Activated CD8-positive, alpha-beta memory T cell treated with anti-CD3 and anti-CD28 coated beads, Interleukin-2, amount 50 U/mL, for 1 hour (primary cell): ENCODE measurements at regions not wholly inside any gene's neighbourhood (a gene's known extent, or its start where the extent isn't known, plus 50 kb on each side); places are given as distances from the start of the nearest gene placed in this dataset.

ENCODE experiments used
- DNase-seq: peaks from one replicate; pipeline ENCODE4 v3.0.0-alpha.2; 2020; ENCODE audit errors: extremely low read depth

DNA sequence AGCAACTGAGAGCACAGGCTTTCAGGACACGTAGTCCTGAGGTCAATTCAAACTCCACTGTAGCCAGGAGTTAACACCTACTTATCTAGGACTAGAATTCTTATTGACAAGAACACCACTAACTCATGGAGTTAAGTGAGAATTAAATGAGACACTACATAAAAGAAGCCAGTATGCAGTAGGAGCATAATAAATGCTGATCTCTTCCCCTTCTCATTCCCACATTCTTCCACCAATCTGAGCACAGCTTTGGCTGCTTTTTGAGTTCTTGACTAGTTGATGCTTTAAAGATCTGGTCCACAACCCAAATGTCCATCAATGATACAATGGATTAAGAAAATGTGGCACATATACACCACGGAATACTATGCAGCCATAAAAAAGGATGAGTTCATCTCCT is 55.2 kb downstream of the TTC32 start:
- DNase-seq = no peak

DNA sequence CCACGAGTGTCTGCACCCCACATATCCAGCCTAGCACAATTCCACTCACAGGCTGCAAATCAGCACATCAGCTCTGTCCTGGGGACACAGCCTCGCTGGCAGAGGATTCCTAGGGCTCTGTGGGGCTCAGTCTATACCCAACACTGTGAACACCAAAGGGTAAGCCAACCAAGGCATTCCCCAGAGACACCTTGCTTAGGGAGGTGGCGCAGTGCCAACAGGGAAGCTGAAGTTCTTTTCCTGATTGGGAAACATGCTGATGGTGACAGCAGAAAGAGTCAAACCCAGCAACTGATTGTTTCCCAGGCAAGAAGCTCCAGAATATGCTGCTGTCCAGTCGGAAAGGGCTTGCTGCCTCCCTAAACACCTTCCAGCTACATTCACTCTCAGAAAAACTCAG is 55.8 kb downstream of the TTC32 start:
- no peak for DNase-seq

DNA sequence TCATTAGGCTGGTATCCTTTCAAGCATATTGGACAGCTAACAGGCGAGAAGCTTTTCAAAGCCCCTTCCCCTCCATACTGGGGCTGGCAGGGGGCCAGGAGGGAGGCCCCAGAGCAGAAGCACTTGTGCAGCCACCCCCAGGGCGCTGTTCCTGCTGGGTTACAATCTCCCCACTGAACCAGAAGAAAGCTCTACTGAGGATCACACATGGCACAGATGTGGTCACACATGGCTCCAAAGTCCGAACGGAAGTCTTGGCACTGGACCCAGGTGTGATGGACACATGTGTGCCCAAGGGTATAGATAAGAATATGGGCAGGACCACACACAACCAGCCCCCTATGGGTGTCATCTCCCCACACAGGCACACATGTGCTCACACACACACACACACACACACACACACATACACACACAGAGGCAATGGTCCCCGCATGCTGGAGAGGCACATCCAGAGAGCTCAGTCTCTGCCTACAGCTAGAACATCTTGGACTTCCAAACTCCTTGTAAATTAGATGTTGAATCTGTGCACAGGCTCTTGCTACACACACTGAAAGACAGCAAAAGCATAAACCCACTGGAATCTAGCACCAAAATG is 56.4 kb downstream of the TTC32 start:
- DNase-seq = no peak

DNA sequence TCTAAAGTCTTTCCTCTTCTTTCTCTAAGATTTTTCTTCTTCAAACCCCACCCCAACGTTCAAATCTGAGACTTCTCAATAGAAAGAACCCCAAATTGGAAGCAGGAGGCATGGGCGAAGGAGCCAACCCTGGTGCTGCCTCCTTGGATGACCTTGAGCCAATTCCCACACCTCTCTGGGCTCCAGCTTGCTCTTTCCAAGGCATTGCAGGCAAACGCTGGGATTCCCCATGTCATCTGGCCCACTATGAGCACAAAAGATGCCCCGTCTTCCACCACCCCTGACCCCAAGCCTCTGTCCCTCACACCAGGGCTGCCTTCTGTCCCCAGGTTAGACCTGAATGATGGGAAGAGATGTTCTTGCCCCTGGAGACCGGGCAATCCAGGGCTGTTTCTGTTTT is 57.0 kb downstream of the TTC32 start:
- DNase-seq = no peak

DNA sequence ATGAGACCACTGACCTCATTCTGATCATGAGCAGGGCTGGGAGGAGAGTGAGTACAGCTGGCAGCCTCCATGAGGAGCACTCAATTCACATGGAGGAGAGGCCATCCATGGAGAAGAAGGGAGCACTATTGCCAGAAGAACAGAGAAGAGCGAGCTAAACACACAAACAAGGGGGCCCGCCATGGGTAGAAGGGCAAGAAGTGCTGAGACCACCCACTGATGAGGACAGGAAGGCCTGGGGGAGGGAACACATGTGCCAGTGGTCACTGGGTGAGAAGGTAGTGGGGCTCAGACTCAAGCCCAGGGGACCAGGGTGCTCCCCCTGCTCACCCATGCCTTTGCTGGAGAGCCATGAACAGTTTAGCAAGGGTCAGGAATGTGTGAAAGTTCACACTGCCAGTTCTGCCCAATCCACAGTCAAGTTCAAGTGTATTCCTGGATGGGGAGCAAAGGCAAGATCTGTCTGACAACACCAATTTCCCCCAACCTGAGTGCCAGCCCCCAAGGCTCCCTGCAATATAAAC is 57.7 kb downstream of the TTC32 start:
- DNase-seq = no peak

DNA sequence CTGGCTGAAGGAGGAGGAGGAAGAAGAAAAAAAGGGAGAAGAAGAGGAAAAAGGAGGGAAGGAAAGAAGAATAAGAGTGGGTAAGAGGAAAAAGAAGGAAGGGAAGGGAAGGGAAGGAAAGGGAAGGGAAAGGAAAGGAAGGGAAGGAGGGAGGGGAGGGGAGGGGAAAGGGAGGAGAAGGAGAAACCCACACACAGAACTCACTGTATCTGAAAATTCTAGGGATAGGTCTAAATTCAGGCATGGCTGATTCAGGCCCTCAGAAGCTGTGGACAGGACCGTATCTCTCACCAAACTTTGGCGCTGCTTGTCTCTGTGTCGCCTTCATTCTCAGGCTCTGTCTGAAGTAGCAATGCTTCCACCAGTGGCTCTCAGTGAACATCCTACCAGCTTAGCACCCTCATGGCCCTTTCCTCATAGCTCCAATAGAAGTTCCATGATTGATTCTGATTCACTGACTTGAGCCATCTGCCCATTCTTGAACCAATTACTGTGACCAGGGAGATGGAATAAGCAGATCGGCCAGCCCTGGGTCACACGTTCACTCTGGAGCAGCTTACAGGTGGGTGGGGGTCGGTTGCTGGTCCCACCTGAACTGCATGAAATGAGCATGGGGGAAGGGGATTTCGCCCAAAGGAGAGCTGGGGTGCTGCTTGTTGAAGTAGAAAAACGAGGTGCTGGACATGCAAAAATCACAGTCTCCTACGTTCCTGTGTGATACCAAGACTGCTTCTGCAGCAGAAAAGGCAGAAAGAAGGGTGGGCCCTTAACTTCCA is 59.7 kb downstream of the TTC32 start:
- no peak for DNase-seq

DNA sequence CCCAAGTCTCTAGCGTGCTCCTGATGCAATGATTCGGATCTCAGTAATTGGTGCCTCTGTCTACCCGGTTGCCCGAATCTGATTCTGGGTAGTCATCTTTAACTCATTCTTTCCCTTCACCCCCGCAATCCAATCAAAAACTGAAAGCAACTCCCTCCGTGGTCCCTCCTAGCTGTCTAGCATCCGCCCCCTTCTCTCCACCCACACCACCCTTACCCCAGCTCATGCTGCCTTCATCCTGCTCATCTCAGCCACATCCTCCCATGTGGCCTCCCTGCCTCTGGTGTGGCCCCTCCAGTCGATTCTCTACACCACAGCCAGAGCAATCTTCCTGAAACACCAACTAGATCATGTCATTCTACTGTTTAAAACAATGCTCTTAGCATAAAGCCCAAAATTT is 62.3 kb downstream of the TTC32 start:
- DNase-seq = no peak

DNA sequence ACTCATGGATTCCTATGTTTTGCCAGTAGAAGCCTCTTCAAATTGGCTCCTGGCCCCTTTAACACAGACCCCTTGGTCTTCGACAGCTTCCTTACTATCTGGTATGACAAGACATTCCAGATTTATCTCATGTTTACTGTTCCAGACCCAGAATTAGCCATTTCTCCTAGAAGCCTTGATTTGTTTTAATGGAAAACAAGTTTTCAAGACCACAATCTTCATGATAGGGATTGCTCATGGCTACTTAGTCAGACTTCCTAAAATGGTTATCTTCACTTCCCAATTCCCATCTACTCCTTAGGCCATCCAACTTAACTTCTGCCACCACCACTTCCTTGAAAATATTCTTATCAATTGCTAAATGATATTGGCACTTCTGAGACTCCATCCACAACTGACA is 63.2 kb downstream of the TTC32 start:
- DNase-seq = no peak

DNA sequence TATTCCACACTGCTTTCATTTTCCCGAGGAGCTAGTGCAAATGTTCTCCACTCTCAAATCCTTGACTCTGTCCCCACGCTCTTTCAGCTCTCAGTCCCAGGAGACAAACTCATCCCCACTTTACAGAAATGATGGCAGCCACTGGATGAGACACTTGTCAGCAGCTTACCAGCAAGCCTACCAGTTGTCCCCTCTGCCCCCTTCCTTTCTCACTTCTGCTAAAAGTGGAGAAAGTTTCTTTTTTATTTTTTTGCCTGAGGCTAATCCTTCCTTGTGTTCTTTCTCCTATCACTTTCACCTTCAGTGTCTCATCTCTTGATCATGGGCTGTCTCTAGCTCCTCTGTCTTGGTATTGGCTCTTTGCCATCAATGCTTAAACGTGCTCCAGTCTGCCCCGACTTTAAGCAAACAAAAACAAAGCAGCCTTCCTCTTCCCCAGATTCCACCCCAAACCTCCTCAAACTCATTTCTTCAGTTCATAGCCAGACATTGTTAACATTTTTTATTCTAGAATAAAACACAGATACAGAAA is 64.5 kb downstream of the TTC32 start:
- DNase-seq = no peak

DNA sequence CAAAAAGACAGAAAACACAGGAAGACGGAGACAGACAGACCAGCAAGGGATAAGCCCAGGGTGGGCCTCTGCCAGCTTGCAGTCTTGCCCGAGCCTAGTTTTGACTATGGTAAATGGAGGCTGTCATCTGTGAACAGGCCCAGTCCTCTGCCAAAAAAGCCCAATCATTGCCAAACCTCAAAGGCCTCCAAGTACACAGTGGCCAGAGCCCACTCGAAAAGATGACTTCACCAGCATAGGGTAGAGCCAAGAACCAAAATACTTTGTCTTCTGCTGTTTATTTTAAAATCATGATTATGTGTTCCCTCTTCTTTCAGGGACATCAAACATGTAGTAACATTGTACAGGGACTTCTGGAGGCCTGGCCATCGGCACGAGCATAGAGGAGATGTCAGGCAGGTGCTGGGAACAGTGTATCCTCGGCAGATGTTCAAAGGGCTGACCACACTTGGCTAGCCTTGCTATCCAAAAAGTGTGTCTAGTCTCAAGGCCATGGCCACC is 66.0 kb downstream of the TTC32 start:
- no peak for DNase-seq

DNA sequence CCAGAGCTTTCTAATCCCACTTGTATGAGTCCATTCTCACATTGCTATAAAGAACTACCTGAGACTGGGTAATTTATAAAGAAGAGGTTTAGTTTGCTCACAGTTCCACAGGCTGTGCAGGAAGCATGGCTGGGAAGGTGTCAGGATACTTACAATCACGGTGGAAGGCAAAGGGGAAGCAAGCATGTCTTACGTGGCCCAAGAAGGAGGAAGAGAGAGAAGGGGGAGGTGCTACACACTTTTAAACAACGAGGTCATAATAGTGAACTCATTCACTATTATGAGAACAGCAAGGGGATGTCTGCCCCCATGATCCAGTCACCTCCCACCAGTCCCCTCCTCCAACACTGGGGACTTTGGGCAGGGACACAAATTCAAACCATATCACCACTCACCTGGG is 67.8 kb downstream of the TTC32 start:
- DNase-seq = no peak

DNA sequence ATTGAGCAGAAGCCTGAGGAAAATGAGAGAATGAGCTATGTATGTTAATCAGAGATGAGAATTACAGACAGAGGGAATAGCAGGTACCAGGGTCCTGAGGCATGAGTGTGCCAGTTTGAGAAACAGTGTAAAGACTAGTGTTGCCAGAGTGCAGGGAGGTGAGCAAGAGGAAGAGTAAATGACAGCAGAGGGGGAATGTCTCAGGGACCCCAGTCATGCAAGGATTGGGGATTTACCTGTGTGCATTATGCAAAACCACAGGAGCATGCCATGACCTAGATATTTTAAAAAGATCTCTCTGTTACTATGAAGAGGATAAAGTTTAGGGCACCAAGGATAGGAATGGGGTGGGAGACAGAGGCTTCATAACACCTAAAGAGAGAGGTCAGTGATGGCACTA is 72.1 kb downstream of the TTC32 start:
- DNase-seq = no peak

DNA sequence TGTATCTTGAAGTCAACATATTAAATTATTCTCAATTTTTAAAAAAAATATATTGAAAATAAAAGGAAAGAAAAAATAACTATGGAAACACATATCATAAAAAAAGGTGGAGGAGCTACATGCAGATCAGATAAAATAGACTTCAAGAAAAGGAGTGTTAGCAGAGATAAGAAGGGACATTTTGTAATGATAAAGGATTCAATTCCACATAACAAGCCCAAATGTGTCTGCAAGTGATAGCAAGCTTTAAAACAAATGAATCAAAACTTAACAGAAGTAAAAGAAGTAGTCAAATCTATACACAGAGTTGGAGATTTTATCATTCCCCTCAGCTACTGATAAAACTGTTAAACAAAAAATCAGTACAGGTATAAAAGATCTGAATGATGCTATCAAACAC is 74.9 kb downstream of the TTC32 start:
- DNase-seq = no peak

DNA sequence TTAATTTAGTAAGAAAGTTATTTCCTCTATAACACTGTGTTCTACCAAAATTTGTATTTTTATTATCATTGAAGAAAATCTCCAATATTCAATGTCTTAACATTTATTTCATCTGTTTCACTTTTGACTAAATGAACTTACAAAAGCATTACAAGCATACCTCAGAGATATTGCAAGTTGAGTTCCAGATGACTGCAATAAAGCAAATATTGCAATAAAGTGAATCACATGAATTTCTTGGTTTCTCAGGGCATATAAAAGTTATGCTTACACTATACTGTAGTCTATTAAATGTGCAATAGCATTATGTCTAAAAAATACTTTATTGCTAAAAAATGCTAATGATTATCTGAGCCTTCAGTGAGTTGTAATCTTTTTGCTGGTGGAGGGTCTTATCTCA is 78.3 kb downstream of the TTC32 start:
- DNase-seq = no peak

DNA sequence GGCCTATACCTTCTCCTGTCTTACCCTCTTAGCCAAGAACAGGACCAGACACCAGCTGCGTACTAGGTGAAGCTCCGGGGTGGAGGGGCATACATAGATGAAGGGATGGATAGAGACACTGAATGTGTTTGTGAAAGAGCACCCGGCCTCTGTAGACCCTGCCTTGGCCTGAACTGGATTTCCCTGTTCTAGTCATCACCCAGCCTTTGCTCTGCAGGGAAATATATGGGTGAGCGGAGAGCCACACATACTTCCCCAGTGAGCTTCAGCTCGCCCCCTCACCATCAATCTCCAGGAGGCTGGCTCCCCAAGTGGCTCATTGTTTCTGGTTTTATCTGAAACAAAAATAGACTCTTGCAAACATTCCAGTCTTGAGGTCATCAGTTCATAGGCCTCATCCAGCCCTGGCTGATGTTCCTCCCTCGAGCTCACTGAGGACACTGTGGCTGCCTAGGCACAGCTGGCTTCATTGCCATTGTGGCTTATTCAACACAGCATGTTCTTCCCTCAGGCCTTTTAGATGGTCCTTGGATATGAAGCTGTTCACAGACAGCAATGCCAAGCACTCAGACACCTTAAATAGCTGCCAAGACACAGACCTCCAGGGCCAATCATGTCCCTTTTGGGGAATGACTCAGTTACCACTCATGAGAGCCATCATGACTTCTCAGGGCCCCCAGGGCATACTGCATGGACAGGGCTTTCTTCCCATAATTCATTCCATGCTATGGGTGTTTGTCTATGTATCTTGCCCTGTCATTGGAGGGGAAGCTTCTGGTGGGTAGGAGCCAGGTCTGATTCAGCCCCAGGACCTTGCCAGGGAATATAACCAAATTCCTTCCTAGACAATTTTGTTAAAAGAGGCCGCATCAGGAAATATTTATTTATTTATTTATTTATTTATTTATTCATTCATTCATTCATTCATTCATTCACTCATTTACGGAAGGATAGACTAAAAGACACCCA is 82.4 kb downstream of the TTC32 start:
- no peak for DNase-seq

DNA sequence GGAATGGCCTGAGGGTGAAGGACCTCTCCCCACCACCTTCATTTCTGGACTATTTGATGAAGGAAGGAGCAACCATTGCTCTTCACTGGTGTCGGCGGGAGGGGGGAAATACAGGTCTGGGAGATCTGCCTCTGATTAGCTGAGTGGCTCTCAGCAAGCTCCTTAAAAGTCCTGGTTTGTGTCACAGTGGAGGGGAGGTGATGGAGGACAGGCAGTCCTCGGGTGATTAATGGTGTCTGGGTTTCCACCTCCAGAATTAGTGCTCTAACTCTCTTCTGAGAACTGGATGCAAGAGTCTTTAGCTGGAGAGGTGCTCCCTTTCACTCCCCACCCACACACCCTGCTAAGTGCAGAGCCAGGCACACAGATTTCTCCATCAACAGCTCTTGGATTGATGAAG is 83.2 kb downstream of the TTC32 start:
- DNase-seq = no peak

DNA sequence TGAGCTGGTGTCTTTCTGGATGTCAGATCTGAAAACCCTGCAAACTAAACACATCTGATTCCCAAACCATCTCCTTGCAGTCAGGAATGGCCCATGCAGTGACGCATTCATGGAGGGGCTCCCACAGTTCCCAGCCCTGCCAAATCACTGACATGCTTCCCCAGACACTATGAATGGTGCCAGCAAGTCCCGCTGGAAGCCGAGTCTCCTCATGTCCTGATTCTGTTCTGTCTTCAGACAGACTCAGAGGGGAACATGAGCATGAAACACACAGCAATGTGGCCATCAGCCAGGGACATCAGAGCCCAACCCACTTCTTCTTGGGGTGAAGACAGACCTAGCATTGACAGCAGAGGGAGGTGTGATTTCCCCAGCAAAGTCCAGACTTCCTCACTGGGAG is 83.7 kb downstream of the TTC32 start:
- no peak for DNase-seq

DNA sequence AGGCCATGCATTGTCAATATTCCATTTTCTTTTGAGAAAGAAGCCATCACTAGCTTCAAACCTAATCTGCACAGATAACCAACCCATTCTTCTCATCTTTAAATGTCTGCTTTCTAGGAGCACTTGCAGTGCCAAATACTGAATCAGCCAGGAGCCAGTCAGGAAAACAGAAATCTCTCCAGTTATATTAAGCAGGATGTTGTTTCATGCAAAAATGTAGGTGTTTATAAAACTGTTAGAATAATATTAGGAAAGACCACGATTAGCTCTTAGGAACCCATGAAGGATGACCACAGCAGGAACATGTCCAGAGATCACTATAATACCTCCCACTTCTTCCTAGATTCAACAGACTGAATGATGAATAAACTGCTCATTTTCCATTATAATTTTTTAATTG is 86.0 kb downstream of the TTC32 start:
- DNase-seq = no peak

DNA sequence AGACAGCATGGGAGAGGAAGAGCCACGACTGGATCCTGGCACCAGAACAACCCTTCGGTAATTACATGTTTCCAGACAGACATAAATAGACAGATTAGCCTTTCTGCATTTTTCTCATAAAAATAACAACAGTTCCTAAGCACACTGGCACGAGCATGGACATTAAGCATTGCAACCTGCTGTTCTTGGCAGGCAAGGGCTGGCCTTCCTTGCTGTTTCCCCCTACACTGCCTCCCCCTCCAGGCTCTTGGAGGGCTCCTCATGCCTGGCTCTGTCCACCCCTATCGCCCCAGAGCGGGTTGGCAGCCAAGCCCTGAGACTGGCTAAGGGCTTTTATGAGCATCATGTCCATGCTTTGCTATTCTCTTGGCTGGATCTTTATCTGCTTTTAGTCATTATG is 89.6 kb downstream of the TTC32 start:
- DNase-seq = no peak

DNA sequence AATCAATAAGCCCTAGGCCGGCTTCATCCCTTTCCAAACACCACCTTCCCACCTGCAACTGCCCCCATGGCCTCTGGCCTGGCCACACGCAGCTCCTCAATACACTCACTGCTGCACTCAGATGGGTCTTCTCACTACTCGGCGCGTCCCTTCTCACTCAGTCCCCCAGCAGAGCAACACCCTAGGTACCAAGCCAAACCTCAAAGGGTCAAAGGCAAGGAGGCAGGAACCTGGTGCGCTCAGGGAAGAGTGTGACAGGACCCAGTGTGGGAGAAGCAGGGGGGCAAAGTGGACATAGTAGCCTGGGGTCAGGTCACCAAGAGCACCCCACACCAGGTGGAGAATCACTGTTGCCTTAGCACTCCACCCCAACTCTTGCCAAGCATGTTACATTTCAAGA is 90.6 kb downstream of the TTC32 start:
- no peak for DNase-seq

DNA sequence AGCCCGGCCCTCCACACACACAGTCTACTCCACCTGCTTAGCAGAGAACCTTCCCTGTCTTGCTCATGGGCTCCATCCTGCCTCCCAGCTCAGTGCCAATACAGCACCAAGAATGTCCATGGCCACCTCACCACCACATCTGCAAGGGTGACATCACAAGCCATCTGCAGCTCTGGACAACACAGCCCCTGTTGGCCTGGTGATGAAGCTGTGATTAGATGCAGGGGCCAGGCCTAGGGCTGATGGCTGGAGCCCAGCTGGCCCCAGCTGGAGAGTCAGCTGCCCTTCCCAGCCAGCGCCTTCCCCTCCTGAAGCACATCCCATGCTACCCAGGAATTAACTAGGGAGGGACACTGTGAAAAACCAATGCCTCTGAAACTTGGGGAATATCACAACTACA is 91.1 kb downstream of the TTC32 start:
- no peak for DNase-seq

DNA sequence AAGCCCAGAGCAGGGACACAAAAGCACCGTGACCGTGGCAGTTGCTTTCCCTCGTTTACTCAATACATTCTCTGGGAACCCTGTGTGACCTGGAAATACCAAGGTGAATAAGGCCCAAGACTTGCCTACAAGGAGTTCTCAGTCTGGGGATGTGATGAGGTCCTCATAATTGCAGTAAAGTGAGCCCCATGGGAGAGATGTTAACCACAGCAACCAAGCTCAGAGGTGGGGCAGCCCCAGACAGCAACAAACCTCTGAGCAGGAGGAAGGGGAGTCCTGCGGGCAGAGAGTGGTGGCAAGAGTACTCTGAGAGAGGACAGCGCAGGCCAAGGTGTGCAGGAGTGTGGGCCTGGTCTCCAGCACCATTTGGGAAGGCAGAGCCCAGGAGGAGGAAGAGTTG is 91.6 kb downstream of the TTC32 start:
- DNase-seq = no peak
